GM18498 (cell line): ENCODE measurements at regions not wholly inside any gene's neighbourhood (a gene's known extent, or its start where the extent isn't known, plus 50 kb on each side); places are given as distances from the start of the nearest gene placed in this dataset.

Source experiments
- ATAC-seq: cut with Tn5 transposase; IDR thresholded peaks from one replicate; pipeline ENCODE4 v1.9.1; 2021; ENCODE audit warnings: mild to moderate bottlenecking, moderate library complexity; ENCODE audit not compliant: unreplicated experiment

- peak; percentile 51 for ATAC-seq
These were observed 130.3 kb upstream of the DPYD start for GRCh38 chr1:98051065-98051675.

GRCh38 chr1:98049370-98050135 lies 128.7 kb upstream of the DPYD start:
- no peak for ATAC-seq

GRCh38 chr1:98048751-98049325 lies 128.0 kb upstream of the DPYD start:
- ATAC-seq = no peak

GRCh38 chr1:98048244-98048643 lies 127.4 kb upstream of the DPYD start:
- ATAC-seq = peak; percentile 69

GRCh38 chr1:98047171-98047570 lies 126.3 kb upstream of the DPYD start:
- ATAC-seq = no peak

GRCh38 chr1:98045767-98046641 lies 125.2 kb upstream of the DPYD start:
- no peak for ATAC-seq

- ATAC-seq = no peak
These were observed 124.5 kb upstream of the DPYD start for GRCh38 chr1:98045211-98045766.

- ATAC-seq = no peak
These were observed 123.9 kb upstream of the DPYD start for GRCh38 chr1:98044766-98045165.

GRCh38 chr1:98044071-98044697 lies 123.3 kb upstream of the DPYD start:
- ATAC-seq = no peak

- no peak for ATAC-seq
These were observed 114.8 kb upstream of the DPYD start for GRCh38 chr1:98035602-98036002.

GRCh38 chr1:98034505-98034904 lies 113.7 kb upstream of the DPYD start:
- ATAC-seq = no peak

- no peak for ATAC-seq
These were observed 112.1 kb upstream of the DPYD start for GRCh38 chr1:98032958-98033357.

GRCh38 chr1:98030976-98031375 lies 110.1 kb upstream of the DPYD start:
- no peak for ATAC-seq

- ATAC-seq = no peak
These were observed 109.6 kb upstream of the DPYD start for GRCh38 chr1:98030483-98030882.

- no peak for ATAC-seq
These were observed 108.0 kb upstream of the DPYD start for GRCh38 chr1:98028800-98029199.

- ATAC-seq = no peak
These were observed 106.4 kb upstream of the DPYD start for GRCh38 chr1:98027103-98027705.

- ATAC-seq = no peak
These were observed 105.0 kb upstream of the DPYD start for GRCh38 chr1:98025858-98026257.

GRCh38 chr1:98021126-98021525 lies 100.3 kb upstream of the DPYD start:
- no peak for ATAC-seq

- ATAC-seq = no peak
These were observed 98.9 kb upstream of the DPYD start for GRCh38 chr1:98019747-98020146.

- no peak for ATAC-seq
These were observed 97.2 kb upstream of the DPYD start for GRCh38 chr1:98018074-98018473.
